GM12878 (cell line): ENCODE measurements at regions not wholly inside any gene's neighbourhood (a gene's known extent, or its start where the extent isn't known, plus 50 kb on each side); places are given as distances from the start of the nearest gene placed in this dataset.

Experiments used
- ATAC-seq: fragments of 200-7000 bp; cut with Tn5 transposase; 3 replicates; pipeline ENCODE4 v1.9.1; 2020; ENCODE audit warnings: mild to moderate bottlenecking, moderate library complexity
- BruUV-seq: library from RNA; stranded (reverse); fragments of 400-500 nt; replicated peaks from 2 replicates; lab custom pipeline; 2021; lab: Mats Ljungman, UMichigan
- CTCF ChIA-PET: fragments of 300-600 bp; sonication (Branson Sonifier 250); formaldehyde crosslinking; extraction: SDS; loops from one replicate; lab custom pipeline; 2021; ENCODE audit warnings: inconsistent platforms; lab: Yijun Ruan, JAX
- POLR2A ChIA-PET: fragments of 350-600 bp; formaldehyde crosslinking; extraction: SDS; loops from one replicate; lab custom pipeline; 2021; ENCODE audit warnings: inconsistent platforms; lab: Charles Lee
- RAD21 ChIA-PET: fragments of 300-600 bp; sonication (Branson Sonifier 250); formaldehyde crosslinking; loops from one replicate; lab custom pipeline; 2023; ENCODE audit warnings: antibody characterized with exemption; ENCODE audit not compliant: unreplicated experiment; lab: Charles Lee
- SMC1A ChIA-PET: fragments of 300-600 bp; sonication (Branson Sonifier 250); formaldehyde crosslinking; loops from one replicate; lab custom pipeline; 2023; ENCODE audit not compliant: unreplicated experiment, uncharacterized antibody; lab: Charles Lee
- DNase-seq: peaks from one replicate; pipeline ENCODE4 v3.0.0-alpha.2; 2011; ENCODE audit warnings: low read depth, low spot score
- FAIRE-seq: peaks from 3 replicates; lab custom pipeline; 2011; peaks lifted over from hg19 to GRCh38; lab: Jason Lieb, UNC
- H2AFZ ChIP-seq: 2 replicates; pipeline ENCODE4 v1.6.0; 2011; ENCODE audit warnings: low read depth, low read length, control low read depth; ENCODE audit not compliant: control insufficient read depth
- H3K27ac ChIP-seq: 2 replicates; pipeline ENCODE4 v1.5.1; 2011; ENCODE audit warnings: control low read depth; ENCODE audit not compliant: control insufficient read depth, insufficient read depth
- H3K27me3 ChIP-seq, 2 experiments: replicated peaks in 1 of 2; 2 replicates each; pipeline versions ENCODE4 v1.6.0 to v1.6.1; 2011; ENCODE audit warnings: low read length in 1 of 2; ENCODE audit not compliant: control insufficient read depth in 2 of 2, insufficient read depth in 2 of 2
- H3K36me3 ChIP-seq, 2 experiments: 2 replicates each; pipeline ENCODE4 v1.5.1; 2011; ENCODE audit warnings: low read length in 1 of 2; ENCODE audit not compliant: control insufficient read depth in 2 of 2, insufficient read depth in 2 of 2
- H3K4me1 ChIP-seq: 2 replicates; pipeline ENCODE4 v1.6.1; 2011; ENCODE audit warnings: mild to moderate bottlenecking, low read length, moderate library complexity, mixed read lengths; ENCODE audit not compliant: control insufficient read depth, insufficient read depth
- H3K4me2 ChIP-seq: 2 replicates; pipeline ENCODE4 v1.6.0; 2011; ENCODE audit warnings: control low read depth; ENCODE audit not compliant: control insufficient read depth, insufficient read depth
- H3K4me3 ChIP-seq: fragments of 200-600 bp; sonication (generic); 2 replicates; pipeline ENCODE4 v1.5.1; 2016
- H3K79me2 ChIP-seq: 2 replicates; pipeline ENCODE4 v1.6.0; 2011; ENCODE audit warnings: low read length; ENCODE audit not compliant: control insufficient read depth, insufficient read depth
- H3K9ac ChIP-seq: 2 replicates; pipeline ENCODE4 v1.8.0; 2011; ENCODE audit warnings: low read length, control low read depth, mixed read lengths; ENCODE audit not compliant: control insufficient read depth, insufficient read depth
- H3K9me3 ChIP-seq: replicated peaks from 3 replicates; pipeline ENCODE4 v1.5.1; 2011; ENCODE audit warnings: mild to moderate bottlenecking, low read length; ENCODE audit not compliant: control insufficient read depth, insufficient read depth
- H4K20me1 ChIP-seq: 2 replicates; pipeline ENCODE4 v1.6.0; 2011; ENCODE audit not compliant: control insufficient read depth, insufficient read depth
- KLF5 ChIP-seq: fragments of 450-650 bp; IDR thresholded peaks from 2 replicates; pipeline ENCODE4 v1.6.1; 2014; ENCODE audit warnings: mild to moderate bottlenecking; ENCODE audit not compliant: partially characterized antibody
- NR2C1 ChIP-seq: fragments of 450-650 bp; IDR thresholded peaks from 2 replicates; pipeline ENCODE4 v1.6.1; 2017; ENCODE audit warnings: antibody characterized with exemption, mild to moderate bottlenecking, moderate library complexity
- POU2F2 ChIP-seq: IDR thresholded peaks from 3 replicates; pipeline ENCODE4 v1.6.1; 2011; ENCODE audit warnings: low read depth, mild to moderate bottlenecking, low read length, borderline replicate concordance
- SMC3 ChIP-seq: IDR thresholded peaks from 2 replicates; pipeline ENCODE4 v1.6.1; 2011; ENCODE audit warnings: low read length, improper control_type of control experiment, borderline replicate concordance
- SP1 ChIP-seq: IDR thresholded peaks from one replicate; pipeline ENCODE4 v1.6.1; 2011; ENCODE audit warnings: low read depth, low read length
- SPI1 ChIP-seq: IDR thresholded peaks from 2 replicates; pipeline ENCODE4 v1.6.1; 2011; ENCODE audit warnings: low read depth, mild to moderate bottlenecking, low read length, moderate library complexity, borderline replicate concordance; ENCODE audit not compliant: insufficient read depth
- STAT1 ChIP-seq: fragments of 450-650 bp; conservative IDR thresholded peaks from 2 replicates; pipeline ENCODE4 v1.6.1; 2014; ENCODE audit warnings: antibody characterized with exemption, mild to moderate bottlenecking
- WGBS: methylation state at CpG from one replicate; pipeline ENCODE4 v1.1.6; 2016; ENCODE audit warnings: low lambda C conversion rate; ENCODE audit not compliant: insufficient replicate concordance, insufficient coverage; ENCODE audit errors: missing lambda C conversion rate; 5-methylcytosine and 5-hydroxymethylcytosine counted together
- in situ Hi-C: fragments of 300-500 bp; cut with MboI; formaldehyde crosslinking; loops from 9 replicates; pipeline ENCODE4 v1.14.3; 2018; ENCODE audit warnings: mixed read lengths
- intact Hi-C: fragments of 100-400 bp; cut with micrococcal nuclease; formaldehyde crosslinking; loops from one replicate; pipeline ENCODE4 v1.14.2; 2022; ENCODE audit not compliant: unreplicated experiment
- TF ChIP-seq, protein P1 (sequence below): IDR thresholded peaks from 2 replicates; pipeline ENCODE4 v1.6.1; 2012; ENCODE audit warnings: low read depth, low read length, improper control_type of control experiment
- TF ChIP-seq, protein P2 (sequence below): fragments of 150-350 bp; IDR thresholded peaks from 2 replicates; pipeline ENCODE4 v1.6.1; 2014; ENCODE audit warnings: mild to moderate bottlenecking, low read depth, low read length

DNA sequence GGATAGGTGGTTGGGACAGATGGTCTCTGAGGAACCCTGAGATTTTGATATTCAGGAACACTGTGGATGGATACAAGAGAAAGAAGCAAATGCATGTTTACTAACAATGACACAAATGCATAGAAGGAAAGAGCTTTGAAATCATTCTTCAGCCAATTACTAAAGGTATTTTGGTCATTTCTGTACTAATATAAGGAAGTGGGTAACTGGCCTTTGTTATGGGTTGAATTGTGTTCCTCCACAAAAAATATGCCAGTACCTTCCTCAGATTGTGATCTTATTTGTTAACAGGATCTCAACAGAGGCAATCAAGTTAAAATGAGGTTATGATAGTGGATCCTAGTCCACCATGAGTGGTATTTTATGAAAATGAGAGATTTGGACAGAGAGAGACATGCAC, 68.7 kb upstream of the KCNA3 start:
- RAD21 ChIA-PET = interaction anchor here (2.8 kb wide), 1 partner anchor 21 kb away, joined by 11 read pairs; no protein-coding TSS in a partner anchor
- no peak overlapping the region for H3K9ac ChIP-seq
- no peak for ATAC-seq
- no peak overlapping the region for H3K4me2 ChIP-seq
- no TSS peak for BruUV-seq
- CTCF ChIA-PET = interaction anchor here (1.4 kb wide), 1 partner anchor 98 kb away, joined by 3 read pairs; no protein-coding TSS in a partner anchor
- no peak overlapping the region for H3K27ac ChIP-seq
- in situ Hi-C loops = no loop called here
- no peak for DNase-seq
- H3K4me3 ChIP-seq = no peak overlapping the region
- SMC1A ChIA-PET = interaction anchor here (3.9 kb wide), 1 partner anchor 22 kb away, joined by 13 read pairs; no protein-coding TSS in a partner anchor
- no peaks in the 10 kb centered on the region for H3K36me3 ChIP-seq
- no peaks in the 10 kb centered on the region; the same call in 1 of the 2 replicates for H3K4me1 ChIP-seq
- POLR2A ChIA-PET = no interaction called here
- no peaks in the 10 kb centered on the region for H3K79me2 ChIP-seq
- H4K20me1 ChIP-seq = no peaks in the 10 kb centered on the region
- intact Hi-C loops = no loop called here
- no peaks in the 10 kb centered on the region for H3K9me3 ChIP-seq
- no peaks in the 10 kb centered on the region for H3K27me3 ChIP-seq
- H2AFZ ChIP-seq = no peak overlapping the region
- FAIRE-seq = no peak
- peak; percentile 60; the same call in 1 of the 2 replicates for TF ChIP-seq SPI1
- TF ChIP-seq, protein P1, sequence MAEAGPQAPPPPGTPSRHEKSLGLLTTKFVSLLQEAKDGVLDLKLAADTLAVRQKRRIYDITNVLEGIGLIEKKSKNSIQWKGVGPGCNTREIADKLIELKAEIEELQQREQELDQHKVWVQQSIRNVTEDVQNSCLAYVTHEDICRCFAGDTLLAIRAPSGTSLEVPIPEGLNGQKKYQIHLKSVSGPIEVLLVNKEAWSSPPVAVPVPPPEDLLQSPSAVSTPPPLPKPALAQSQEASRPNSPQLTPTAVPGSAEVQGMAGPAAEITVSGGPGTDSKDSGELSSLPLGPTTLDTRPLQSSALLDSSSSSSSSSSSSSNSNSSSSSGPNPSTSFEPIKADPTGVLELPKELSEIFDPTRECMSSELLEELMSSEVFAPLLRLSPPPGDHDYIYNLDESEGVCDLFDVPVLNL = no peak

DNA sequence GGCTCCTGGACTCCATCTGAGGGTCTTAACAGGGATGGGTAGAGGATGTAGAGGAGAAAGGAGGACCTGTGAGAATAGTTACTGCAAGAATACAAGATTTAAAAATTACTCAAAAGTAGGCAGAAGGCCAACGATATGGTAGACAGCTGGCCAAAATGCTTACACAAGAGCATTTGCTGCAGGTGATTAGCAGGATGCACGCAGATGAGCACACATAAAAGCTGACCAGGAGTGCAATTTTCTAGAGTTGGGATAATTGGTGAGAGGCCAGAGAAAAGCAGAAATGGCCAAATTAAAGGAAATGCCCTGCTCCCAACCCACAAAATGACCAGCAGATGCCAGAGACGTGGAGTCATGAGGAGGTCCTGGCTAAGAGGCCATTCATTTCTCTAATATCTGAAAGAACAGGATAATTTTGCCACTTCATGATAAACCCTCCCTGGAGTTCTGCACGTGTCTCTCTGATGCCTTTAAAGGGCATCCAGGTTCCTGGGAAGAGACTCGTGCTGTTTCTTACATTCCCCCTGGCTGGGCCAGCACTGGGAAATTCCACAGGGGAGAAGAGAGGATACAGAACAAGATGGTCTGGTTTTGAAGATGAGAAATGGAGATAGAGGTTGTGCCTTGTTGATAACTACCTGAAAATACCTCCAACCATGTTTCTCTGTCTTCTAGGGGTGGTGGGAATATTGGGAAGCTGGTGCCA, 62.3 kb upstream of the KCNA3 start:
- intact Hi-C loops (no loop called here), in situ Hi-C loops (no loop called here)
- Histone ChIP-seq H3K27me3 (no peaks in the 10 kb centered on the region; a peak in 1 of 4 replicates), H3K4me3 (no peak overlapping the region), H4K20me1 (no peaks in the 10 kb centered on the region), H3K9me3 (no peaks in the 10 kb centered on the region), H3K79me2 (no peaks in the 10 kb centered on the region), H3K27ac (no peak overlapping the region), H3K4me2 (no peak overlapping the region), H2AFZ (no peak overlapping the region), H3K4me1 (no peaks in the 10 kb centered on the region), H3K9ac (no peak overlapping the region), H3K36me3 (no peaks in the 10 kb centered on the region)
- BruUV-seq = no TSS peak
- no peak for ATAC-seq
- ChIA-PET POLR2A (no interaction called here), RAD21 (no interaction called here), CTCF (interaction anchor here (0.6 kb wide), 1 partner anchor 117 kb away, joined by 3 read pairs; no protein-coding TSS in a partner anchor), SMC1A (no interaction called here)
- DNase-seq = no peak
- TF ChIP-seq NR2C1 = no peak
- no peak for TF ChIP-seq STAT1
- TF ChIP-seq, protein P2, sequence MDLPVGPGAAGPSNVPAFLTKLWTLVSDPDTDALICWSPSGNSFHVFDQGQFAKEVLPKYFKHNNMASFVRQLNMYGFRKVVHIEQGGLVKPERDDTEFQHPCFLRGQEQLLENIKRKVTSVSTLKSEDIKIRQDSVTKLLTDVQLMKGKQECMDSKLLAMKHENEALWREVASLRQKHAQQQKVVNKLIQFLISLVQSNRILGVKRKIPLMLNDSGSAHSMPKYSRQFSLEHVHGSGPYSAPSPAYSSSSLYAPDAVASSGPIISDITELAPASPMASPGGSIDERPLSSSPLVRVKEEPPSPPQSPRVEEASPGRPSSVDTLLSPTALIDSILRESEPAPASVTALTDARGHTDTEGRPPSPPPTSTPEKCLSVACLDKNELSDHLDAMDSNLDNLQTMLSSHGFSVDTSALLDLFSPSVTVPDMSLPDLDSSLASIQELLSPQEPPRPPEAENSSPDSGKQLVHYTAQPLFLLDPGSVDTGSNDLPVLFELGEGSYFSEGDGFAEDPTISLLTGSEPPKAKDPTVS = no peak
- no peak for TF ChIP-seq SP1
- TF ChIP-seq POU2F2 = no peak
- no peak for TF ChIP-seq SMC3
- TF ChIP-seq KLF5 = no peak
- 15% methylated on average over 5 of the region's 5 CpGs for WGBS
- FAIRE-seq = no peak
